ENCODE measurements at regions not wholly inside any gene's neighbourhood (a gene's known extent, or its start where the extent isn't known, plus 50 kb on each side); places are given as distances from the start of the nearest gene placed in this dataset.

DNA sequence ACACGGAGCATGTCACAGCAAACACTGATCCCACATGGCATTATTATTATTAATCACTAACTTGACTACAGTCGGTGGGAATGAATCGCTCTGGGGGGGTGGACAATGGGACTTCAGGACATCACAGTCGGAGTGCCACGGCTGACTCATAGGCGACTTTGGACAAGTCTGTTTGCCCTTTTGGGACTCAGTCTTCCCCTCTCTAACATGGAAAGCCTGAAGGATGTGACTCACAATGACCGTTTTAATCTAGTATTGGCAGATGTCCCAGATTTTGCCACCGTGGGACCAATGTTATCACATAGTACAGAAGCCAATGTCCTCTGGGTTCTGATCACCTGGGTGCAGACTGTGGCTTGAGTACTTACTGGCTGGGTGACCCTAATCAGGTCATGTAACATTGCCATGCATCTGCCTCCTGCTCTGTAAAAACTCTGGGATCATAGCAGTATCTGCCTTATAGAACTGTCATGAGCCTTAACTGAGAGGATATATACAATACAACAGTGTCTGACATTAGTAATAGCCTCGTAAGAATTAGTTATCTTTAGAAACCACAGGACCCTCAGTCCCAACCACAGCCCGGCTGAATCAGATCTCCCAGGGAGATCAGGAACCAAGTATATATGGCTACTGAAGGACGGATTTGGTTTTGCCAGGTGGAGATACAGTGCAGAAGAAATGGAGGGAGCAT, 362.6 kb downstream of the BCL11B start:
- Histone ChIP-seq H3K9me3 (ENCODE audit: control insufficient read depth in 2 of 3, insufficient read depth in 1 of 3, low read length in 3 of 3) (no peaks in the 10 kb centered on the region), H3K27ac (ENCODE audit: low read depth in 2 of 2, low read length in 2 of 2) (no peak overlapping the region), H3K4me3 (ENCODE audit: low read length in 3 of 3) (no peak overlapping the region), H3K27me3 (ENCODE audit: control insufficient read depth, insufficient read depth, low read length) (no peaks in the 10 kb centered on the region), H3K36me3 (ENCODE audit: control insufficient read depth in 2 of 3, insufficient read depth in 3 of 3, low read length in 3 of 3) (no peaks in the 10 kb centered on the region), H3K4me1 (ENCODE audit: control insufficient read depth in 2 of 3, insufficient read depth in 2 of 3, low read depth in 1 of 3, low read length in 3 of 3) (no peaks in the 10 kb centered on the region), H3K9ac (ENCODE audit: low read length in 3 of 3) (no peak overlapping the region)
- DNase-seq (no peak), FAIRE-seq (no peak)
- intact Hi-C loops (cut with DNase I) = no loop called here
- TF ChIP-seq, protein P1, sequence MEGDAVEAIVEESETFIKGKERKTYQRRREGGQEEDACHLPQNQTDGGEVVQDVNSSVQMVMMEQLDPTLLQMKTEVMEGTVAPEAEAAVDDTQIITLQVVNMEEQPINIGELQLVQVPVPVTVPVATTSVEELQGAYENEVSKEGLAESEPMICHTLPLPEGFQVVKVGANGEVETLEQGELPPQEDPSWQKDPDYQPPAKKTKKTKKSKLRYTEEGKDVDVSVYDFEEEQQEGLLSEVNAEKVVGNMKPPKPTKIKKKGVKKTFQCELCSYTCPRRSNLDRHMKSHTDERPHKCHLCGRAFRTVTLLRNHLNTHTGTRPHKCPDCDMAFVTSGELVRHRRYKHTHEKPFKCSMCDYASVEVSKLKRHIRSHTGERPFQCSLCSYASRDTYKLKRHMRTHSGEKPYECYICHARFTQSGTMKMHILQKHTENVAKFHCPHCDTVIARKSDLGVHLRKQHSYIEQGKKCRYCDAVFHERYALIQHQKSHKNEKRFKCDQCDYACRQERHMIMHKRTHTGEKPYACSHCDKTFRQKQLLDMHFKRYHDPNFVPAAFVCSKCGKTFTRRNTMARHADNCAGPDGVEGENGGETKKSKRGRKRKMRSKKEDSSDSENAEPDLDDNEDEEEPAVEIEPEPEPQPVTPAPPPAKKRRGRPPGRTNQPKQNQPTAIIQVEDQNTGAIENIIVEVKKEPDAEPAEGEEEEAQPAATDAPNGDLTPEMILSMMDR (IDR thresholded peaks at IDR 0.05; ENCODE audit: borderline replicate concordance, extremely low read depth, insufficient read depth) = no peak

DNA sequence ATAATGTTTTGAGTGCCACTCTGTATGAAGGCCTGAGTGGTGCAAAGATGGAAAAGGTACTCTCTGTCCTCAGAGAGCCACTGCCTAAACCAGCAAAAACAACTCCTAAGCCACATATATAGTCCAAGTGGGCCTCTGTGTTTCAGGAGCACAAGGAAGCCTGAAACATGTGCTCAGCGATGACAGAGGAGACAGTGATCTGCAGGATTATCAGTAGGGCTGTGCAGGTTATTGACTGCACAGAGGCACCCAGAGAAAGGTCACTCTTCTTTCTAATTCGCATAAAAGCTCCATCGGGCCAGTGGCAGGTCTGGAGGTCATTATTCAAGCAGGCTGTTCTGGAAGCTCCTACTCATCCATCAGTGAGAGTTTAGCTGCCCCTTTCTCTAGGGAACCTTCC, 361.9 kb downstream of the BCL11B start:
- intact Hi-C loops (cut with DNase I) = no loop called here
- no peak for DNase-seq
- no peak overlapping the region for H3K4me3 ChIP-seq (ENCODE audit: low read length in 3 of 3)
- H3K9ac ChIP-seq (ENCODE audit: low read length in 3 of 3) = no peak overlapping the region
- H3K27me3 ChIP-seq (ENCODE audit: control insufficient read depth, insufficient read depth, low read length) = no peaks in the 10 kb centered on the region
- no peaks in the 10 kb centered on the region for H3K4me1 ChIP-seq (ENCODE audit: control insufficient read depth in 2 of 3, insufficient read depth in 2 of 3, low read depth in 1 of 3, low read length in 3 of 3)
- no peaks in the 10 kb centered on the region for H3K36me3 ChIP-seq (ENCODE audit: control insufficient read depth in 2 of 3, insufficient read depth in 3 of 3, low read length in 3 of 3)
- no peak for FAIRE-seq
- H3K27ac ChIP-seq (ENCODE audit: low read depth in 2 of 2, low read length in 2 of 2) = no peak overlapping the region
- H3K9me3 ChIP-seq (ENCODE audit: control insufficient read depth in 2 of 3, insufficient read depth in 1 of 3, low read length in 3 of 3) = no peaks in the 10 kb centered on the region
- TF ChIP-seq, protein P1 (IDR thresholded peaks at IDR 0.05; ENCODE audit: borderline replicate concordance, extremely low read depth, insufficient read depth) = no peak

DNA sequence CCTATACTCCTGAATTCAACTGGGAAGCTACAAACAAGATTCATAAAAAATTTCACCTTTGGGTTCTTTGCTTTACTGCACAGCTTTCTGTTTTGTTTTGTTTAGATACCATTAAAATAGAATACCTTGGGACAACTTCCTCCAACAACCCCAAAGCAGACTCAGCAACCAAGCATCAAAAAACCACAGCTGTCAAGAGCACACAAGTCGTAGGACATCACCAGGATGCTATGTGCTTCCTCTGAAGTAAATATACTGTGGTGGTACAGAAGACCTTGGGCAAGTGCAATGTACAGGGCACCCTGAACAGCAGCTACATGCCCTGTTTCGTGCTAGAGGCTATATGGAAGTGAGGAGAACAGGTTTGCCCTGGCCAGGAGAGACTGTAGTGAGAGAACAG, 359.3 kb downstream of the BCL11B start:
- H3K27me3 ChIP-seq (ENCODE audit: control insufficient read depth, insufficient read depth, low read length) = no peaks in the 10 kb centered on the region
- H3K36me3 ChIP-seq (ENCODE audit: control insufficient read depth in 2 of 3, insufficient read depth in 3 of 3, low read length in 3 of 3) = no peaks in the 10 kb centered on the region
- no peak overlapping the region for H3K4me3 ChIP-seq (ENCODE audit: low read length in 3 of 3)
- no peaks in the 10 kb centered on the region for H3K9me3 ChIP-seq (ENCODE audit: control insufficient read depth in 2 of 3, insufficient read depth in 1 of 3, low read length in 3 of 3)
- no peaks in the 10 kb centered on the region for H3K4me1 ChIP-seq (ENCODE audit: control insufficient read depth in 2 of 3, insufficient read depth in 2 of 3, low read depth in 1 of 3, low read length in 3 of 3)
- intact Hi-C loops (cut with DNase I) = no loop called here
- FAIRE-seq (no peak), DNase-seq (no peak)
- no peak overlapping the region for H3K9ac ChIP-seq (ENCODE audit: low read length in 3 of 3)
- H3K27ac ChIP-seq (ENCODE audit: low read depth in 2 of 2, low read length in 2 of 2) = no peak overlapping the region
- TF ChIP-seq, protein P1 (IDR thresholded peaks at IDR 0.05; ENCODE audit: borderline replicate concordance, extremely low read depth, insufficient read depth) = no peak

All from kidney (tissue), 13 donors.